K562 (cell line): ENCODE measurements at regions not wholly inside any gene's neighbourhood (a gene's known extent, or its start where the extent isn't known, plus 50 kb on each side); places are given as distances from the start of the nearest gene placed in this dataset.

Experiments used
- ATAC-seq: fragments of 200-7000 bp; cut with Tn5 transposase; 3 replicates; pipeline ENCODE4 v1.9.1; 2020; ENCODE audit warnings: moderate library complexity
- BruUV-seq: library from RNA; stranded (reverse); fragments of 400-500 nt; replicated peaks from 2 replicates; lab custom pipeline; 2021; lab: Mats Ljungman, UMichigan
- CTCF ChIA-PET: fragments of 300-600 bp; formaldehyde crosslinking; extraction: SDS; loops from one replicate; lab custom pipeline; 2021; ENCODE audit warnings: low intra/inter-chr PET ratio; lab: Yijun Ruan, JAX
- POLR2A ChIA-PET: fragments of 300-600, 350-650 bp; sonication (Branson Sonifier 250); formaldehyde crosslinking; extraction: SDS; loops from one replicate; lab custom pipeline; 2021; ENCODE audit warnings: antibody characterized with exemption, inconsistent platforms; lab: Yijun Ruan, JAX
- DNase-seq, 4 experiments: peaks; one replicate each; pipeline versions ENCODE4 v3.0.0 to v3.0.0-alpha.2; 2011 to 2018; ENCODE audit warnings: low spot score in 3 of 4, mixed read lengths in 3 of 4; ENCODE audit errors: extremely low read depth in 1 of 4
- FAIRE-seq: peaks from 2 replicates; lab custom pipeline; 2011; peaks lifted over from hg19 to GRCh38; lab: Jason Lieb, UNC
- H2AFZ ChIP-seq: 2 replicates; pipeline ENCODE4 v1.6.0; 2011; ENCODE audit warnings: low read depth, low read length, control low read depth, inconsistent platforms
- H3K27ac ChIP-seq: fragments of 200-600 bp; 3 replicates; pipeline ENCODE4 v1.8.0; 2011; ENCODE audit warnings: low read depth, mild to moderate bottlenecking, control low read depth, inconsistent platforms, low read length, moderate library complexity, mixed read lengths; ENCODE audit errors: extremely low read depth
- H3K27me3 ChIP-seq, 2 experiments: fragments of 300-600 bp in 1 of 2; 2 replicates in 1 of 2; 3 replicates in 1 of 2; pipeline versions ENCODE4 v1.6.0 to v1.8.0; 2011; ENCODE audit warnings: inconsistent platforms in 2 of 2, low read length in 2 of 2, mild to moderate bottlenecking in 1 of 2, mixed read lengths in 1 of 2, moderate library complexity in 1 of 2; ENCODE audit not compliant: control insufficient read depth in 2 of 2, insufficient read depth in 2 of 2
- H3K36me3 ChIP-seq: fragments of 300-600 bp; 3 replicates; pipeline ENCODE4 v1.8.0; 2011; ENCODE audit warnings: mild to moderate bottlenecking, low read length, inconsistent platforms; ENCODE audit not compliant: control insufficient read depth, insufficient read depth
- H3K4me1 ChIP-seq, 2 experiments: fragments of 200-600 bp in 1 of 2; replicated peaks in 1 of 2; 2 replicates in 1 of 2; 3 replicates in 1 of 2; pipeline versions ENCODE4 v1.5.1 to v1.8.0; 2011; ENCODE audit warnings: inconsistent platforms in 2 of 2, low read length in 2 of 2, mild to moderate bottlenecking in 1 of 2, mixed read lengths in 1 of 2, moderate library complexity in 1 of 2; ENCODE audit not compliant: control insufficient read depth in 2 of 2, insufficient read depth in 2 of 2
- H3K4me2 ChIP-seq: 2 replicates; pipeline ENCODE4 v1.6.1; 2011; ENCODE audit warnings: low read length, control low read depth, inconsistent platforms, mixed read lengths; ENCODE audit not compliant: insufficient read depth
- H3K4me3 ChIP-seq: fragments of 200-600 bp; sonication (generic), shearing (Covaris generic); 2 replicates; pipeline ENCODE4 v1.5.1; 2016; ENCODE audit warnings: control low read depth, inconsistent platforms
- H3K79me2 ChIP-seq: fragments of 200-600 bp; 3 replicates; pipeline ENCODE4 v1.8.0; 2011; ENCODE audit warnings: low read length, inconsistent platforms; ENCODE audit not compliant: control insufficient read depth, insufficient read depth
- H3K9ac ChIP-seq, 2 experiments: 2 replicates each; pipeline versions ENCODE4 v1.6.0 to v1.6.1; 2011; ENCODE audit warnings: low read depth in 2 of 2, low read length in 2 of 2, control low read depth in 1 of 2, inconsistent platforms in 1 of 2, mild to moderate bottlenecking in 1 of 2, mixed read lengths in 1 of 2; ENCODE audit not compliant: insufficient read depth in 1 of 2
- H3K9me1 ChIP-seq: one replicate; pipeline ENCODE4 v1.6.0; 2011; ENCODE audit warnings: inconsistent platforms, mild to moderate bottlenecking, low read length, moderate library complexity; ENCODE audit not compliant: control insufficient read depth, insufficient read depth
- H3K9me3 ChIP-seq: replicated peaks from 2 replicates; pipeline ENCODE4 v1.5.1; 2011; ENCODE audit warnings: low read depth, low read length, inconsistent platforms; ENCODE audit not compliant: control insufficient read depth, insufficient read depth
- H4K20me1 ChIP-seq: replicated peaks from 2 replicates; pipeline ENCODE4 v1.6.1; 2011; ENCODE audit warnings: low read length, inconsistent platforms, mixed read lengths; ENCODE audit not compliant: control insufficient read depth, insufficient read depth
- ATF2 ChIP-seq: sonication (generic); formaldehyde crosslinking; IDR thresholded peaks from 2 replicates; pipeline ENCODE4 v1.8.1; 2022; ENCODE audit warnings: missing genetic modification reagents
- BMI1 ChIP-seq: fragments of 150-350 bp; IDR thresholded peaks from 2 replicates; pipeline ENCODE4 v1.6.1; 2014; ENCODE audit warnings: low read length
- MAX ChIP-seq: sonication (generic); formaldehyde crosslinking; IDR thresholded peaks from 2 replicates; pipeline ENCODE4 v1.9.0; 2022; ENCODE audit warnings: mild to moderate bottlenecking, missing genetic modification reagents
- MITF ChIP-seq: IDR thresholded peaks from 2 replicates; pipeline ENCODE4 v1.6.1; 2014; ENCODE audit warnings: antibody characterized with exemption
- PHF21A ChIP-seq: fragments of 450-650 bp; IDR thresholded peaks from 2 replicates; pipeline ENCODE4 v1.6.1; 2017; ENCODE audit warnings: low read depth, borderline replicate concordance
- PKNOX1 ChIP-seq: fragments of 450-650 bp; IDR thresholded peaks from 2 replicates; pipeline ENCODE4 v1.6.1; 2016
- PYGO2 ChIP-seq: fragments of 450-650 bp; IDR thresholded peaks from 2 replicates; pipeline ENCODE4 v1.6.1; 2016; ENCODE audit warnings: mild to moderate bottlenecking, missing genetic modification characterization, moderate library complexity, missing compliant biosample characterization
- SMARCC2 ChIP-seq: fragments of 450-650 bp; IDR thresholded peaks from 2 replicates; pipeline ENCODE4 v1.6.1; 2017; ENCODE audit warnings: antibody characterized with exemption, moderate library complexity, mild to moderate bottlenecking, low read depth
- SREBF1 ChIP-seq: fragments of 150-350 bp; IDR thresholded peaks from 2 replicates; pipeline ENCODE4 v1.6.1; 2014; ENCODE audit warnings: antibody characterized with exemption, low read depth, low read length, borderline replicate concordance
- TEAD1 ChIP-seq, 2 experiments: fragments of 450-650 bp in 1 of 2; sonication (generic) in 1 of 2; formaldehyde crosslinking; IDR thresholded peaks; 2 replicates each; pipeline versions ENCODE4 v1.4.0 to v1.8.0; 2020 to 2022; ENCODE audit warnings: mild to moderate bottlenecking in 2 of 2, missing genetic modification reagents in 1 of 2
- ZFX ChIP-seq: sonication (generic); formaldehyde crosslinking; IDR thresholded peaks from 2 replicates; pipeline ENCODE4 v1.8.0; 2022; ENCODE audit warnings: mild to moderate bottlenecking, missing genetic modification reagents, moderate library complexity
- WGBS: fragments of 100-300 bp; shearing (Covaris generic); methylation state at CpG from one replicate; pipeline ENCODE4 v1.1.6; 2016; ENCODE audit warnings: low coverage, mixed read lengths; ENCODE audit not compliant: insufficient coverage; ENCODE audit errors: missing lambda C conversion rate; 5-methylcytosine and 5-hydroxymethylcytosine counted together
- in situ Hi-C: fragments of 300-500 bp; cut with MboI; formaldehyde crosslinking; loops from 4 replicates; pipeline ENCODE4 v1.15.0; 2018; ENCODE audit warnings: inconsistent platforms, mixed read lengths
- intact Hi-C: fragments of 100-400 bp; cut with micrococcal nuclease; formaldehyde crosslinking; loops from 2 replicates; pipeline ENCODE4 v1.14.2; 2022

GRCh38 chr17:71521724-71522123 lies 599.1 kb upstream of the SOX9 start (continued):
- TF ChIP-seq PKNOX1 (no peak), PYGO2 (tag) (no peak)

- Histone ChIP-seq H2AFZ (no peak overlapping the region), H3K9ac (no peak overlapping the region), H4K20me1 (no peaks in the 10 kb centered on the region), H3K9me1 (no peaks in the 10 kb centered on the region), H3K36me3 (no peaks in the 10 kb centered on the region), H3K4me1 (no peaks in the 10 kb centered on the region), H3K9me3 (no peaks in the 10 kb centered on the region; the same call in 1 of the 2 replicates), H3K79me2 (no peaks in the 10 kb centered on the region), H3K4me2 (no peak overlapping the region), H3K4me3 (no peak overlapping the region), H3K27me3 (no peaks in the 10 kb centered on the region), H3K27ac (no peak overlapping the region)
- POLR2A ChIA-PET, result no interaction called here
- CTCF ChIA-PET, result no interaction called here
- DNase-seq, result no peak
- TF ChIP-seq BMI1, result no peak
- TF ChIP-seq SREBF1, result no peak
- no peak for TF ChIP-seq ATF2 (CRISPR knock-in tag)
- TF ChIP-seq MAX (CRISPR knock-in tag), result no peak
- no peak for TF ChIP-seq PHF21A
- no peak for TF ChIP-seq TEAD1 (CRISPR knock-in tag; IDR thresholded peaks at IDR 0.05)
- TF ChIP-seq ZFX, result no peak
- TF ChIP-seq MITF, result no peak
- TF ChIP-seq SMARCC2, result no peak
- no TSS peak for BruUV-seq
- in situ Hi-C loops, result no loop called here
- intact Hi-C loops, result no loop called here
- no peak for ATAC-seq
- WGBS, result 0% methylated on average over 1 of the region's 1 CpG
- no peak for FAIRE-seq
These were observed 598.4 kb upstream of the SOX9 start for GRCh38 chr17:71522383-71522782.
